ENCODE measurements at regions not wholly inside any gene's neighbourhood (a gene's known extent, or its start where the extent isn't known, plus 50 kb on each side); places are given as distances from the start of the nearest gene placed in this dataset.

DNA sequence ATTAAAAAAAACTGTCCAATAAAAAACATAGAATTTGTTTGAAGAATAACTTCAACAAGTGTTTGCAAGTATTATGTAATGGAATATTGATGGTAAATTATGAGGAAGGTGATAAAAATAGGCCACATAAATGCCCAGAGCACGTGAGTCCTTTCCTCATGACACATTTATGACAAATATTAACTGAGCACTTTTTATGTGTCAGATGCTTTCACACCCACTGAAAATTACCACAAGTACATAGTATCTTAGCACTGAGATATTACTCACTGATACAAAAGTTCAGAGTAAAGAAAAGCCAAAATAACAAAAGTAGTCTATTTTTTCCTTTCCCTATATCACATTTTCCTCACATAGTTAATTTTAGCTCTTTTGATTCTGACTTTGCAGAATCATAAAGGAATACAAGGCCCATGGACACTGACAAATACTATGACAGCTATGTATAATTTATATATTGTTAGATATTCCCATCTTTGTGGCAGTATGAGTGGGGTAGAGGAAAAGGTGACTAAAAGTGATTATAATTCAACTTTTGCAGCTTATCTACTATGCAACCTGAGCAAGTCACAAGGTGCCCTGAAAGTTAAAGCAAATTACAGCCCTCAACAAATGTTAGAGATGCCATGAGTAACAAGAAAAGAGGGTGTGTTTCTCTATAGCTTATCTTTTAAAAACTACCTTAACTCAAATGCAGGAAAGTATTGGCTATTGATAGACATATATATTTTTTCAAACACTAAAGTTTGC lies 80.7 kb downstream of the RBMY1D start:
- TF ChIP-seq, protein P1, sequence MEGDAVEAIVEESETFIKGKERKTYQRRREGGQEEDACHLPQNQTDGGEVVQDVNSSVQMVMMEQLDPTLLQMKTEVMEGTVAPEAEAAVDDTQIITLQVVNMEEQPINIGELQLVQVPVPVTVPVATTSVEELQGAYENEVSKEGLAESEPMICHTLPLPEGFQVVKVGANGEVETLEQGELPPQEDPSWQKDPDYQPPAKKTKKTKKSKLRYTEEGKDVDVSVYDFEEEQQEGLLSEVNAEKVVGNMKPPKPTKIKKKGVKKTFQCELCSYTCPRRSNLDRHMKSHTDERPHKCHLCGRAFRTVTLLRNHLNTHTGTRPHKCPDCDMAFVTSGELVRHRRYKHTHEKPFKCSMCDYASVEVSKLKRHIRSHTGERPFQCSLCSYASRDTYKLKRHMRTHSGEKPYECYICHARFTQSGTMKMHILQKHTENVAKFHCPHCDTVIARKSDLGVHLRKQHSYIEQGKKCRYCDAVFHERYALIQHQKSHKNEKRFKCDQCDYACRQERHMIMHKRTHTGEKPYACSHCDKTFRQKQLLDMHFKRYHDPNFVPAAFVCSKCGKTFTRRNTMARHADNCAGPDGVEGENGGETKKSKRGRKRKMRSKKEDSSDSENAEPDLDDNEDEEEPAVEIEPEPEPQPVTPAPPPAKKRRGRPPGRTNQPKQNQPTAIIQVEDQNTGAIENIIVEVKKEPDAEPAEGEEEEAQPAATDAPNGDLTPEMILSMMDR (IDR thresholded peaks at IDR 0.05; ENCODE audit: extremely low read depth in 1 of 2, insufficient read depth in 1 of 2, low read depth in 1 of 2, low read length in 2 of 2), result no peak
- no peak for TF ChIP-seq POLR2A (IDR thresholded peaks at IDR 0.05; ENCODE audit: low read depth, low read length)
- no peak for TF ChIP-seq POLR2AphosphoS5 (IDR thresholded peaks at IDR 0.05; ENCODE audit: insufficient read depth, low read depth, low read length)
- TF ChIP-seq, protein P2, sequence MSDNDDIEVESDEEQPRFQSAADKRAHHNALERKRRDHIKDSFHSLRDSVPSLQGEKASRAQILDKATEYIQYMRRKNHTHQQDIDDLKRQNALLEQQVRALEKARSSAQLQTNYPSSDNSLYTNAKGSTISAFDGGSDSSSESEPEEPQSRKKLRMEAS (IDR thresholded peaks at IDR 0.05; ENCODE audit: insufficient read depth, insufficient read length), result no peak
- TF ChIP-seq EZH2 (IDR thresholded peaks at IDR 0.05; ENCODE audit: borderline replicate concordance, low read depth, low read length, severe bottlenecking), result no peak
- no peak for TF ChIP-seq MYC (IDR thresholded peaks at IDR 0.05; ENCODE audit: low read depth, low read length)
- no peak for TF ChIP-seq FOS (IDR thresholded peaks at IDR 0.05; ENCODE audit: borderline replicate concordance, insufficient read depth, low read length)

All from endothelial cell of umbilical vein (primary cell).